Neural cell (in vitro differentiated cells): ENCODE measurements at regions not wholly inside any gene's neighbourhood (a gene's known extent, or its start where the extent isn't known, plus 50 kb on each side); places are given as distances from the start of the nearest gene placed in this dataset.

ENCODE experiments used
- H2AFZ ChIP-seq: fragments of 200-600, 300-800 bp; sonication (generic), shearing (Covaris generic); 2 replicates; pipeline ENCODE4 v1.6.0; 2014; ENCODE audit warnings: low read depth, mild to moderate bottlenecking, antibody characterized with exemption, low read length, moderate library complexity
- H3F3A ChIP-seq: fragments of 200-600 bp; shearing (Covaris generic); 2 replicates; pipeline ENCODE4 v1.6.1; 2016; ENCODE audit warnings: mild to moderate bottlenecking, moderate library complexity, mixed read lengths, antibody characterized with exemption, low read length; ENCODE audit not compliant: insufficient read depth, poor library complexity, severe bottlenecking
- H3K27ac ChIP-seq: fragments of 200-600, 300-800 bp; sonication (generic), shearing (Covaris generic); 2 replicates; pipeline ENCODE4 v1.5.1; 2014; ENCODE audit warnings: mild to moderate bottlenecking, low read length, moderate library complexity
- H3K27me3 ChIP-seq: fragments of 300-800, 200-600 bp; sonication (generic), shearing (Covaris generic); 2 replicates; pipeline ENCODE4 v1.6.0; 2014; ENCODE audit warnings: mild to moderate bottlenecking, low read depth, low read length, moderate library complexity; ENCODE audit not compliant: insufficient read depth
- H3K36me3 ChIP-seq: fragments of 300-800, 200-600 bp; sonication (generic), shearing (Covaris generic); 2 replicates; pipeline ENCODE4 v1.5.1; 2014; ENCODE audit warnings: mild to moderate bottlenecking, antibody characterized with exemption, low read length, moderate library complexity; ENCODE audit not compliant: insufficient read depth
- H3K4me2 ChIP-seq: fragments of 300-800, 200-600 bp; sonication (generic), shearing (Covaris generic); 2 replicates; pipeline ENCODE4 v1.6.0; 2014; ENCODE audit warnings: mild to moderate bottlenecking, low read length
- H3K4me3 ChIP-seq: fragments of 300-800, 200-600 bp; sonication (generic), shearing (Covaris generic); 2 replicates; pipeline ENCODE4 v1.5.1; 2014; ENCODE audit warnings: mild to moderate bottlenecking, low read length, moderate library complexity
- H3K79me2 ChIP-seq: fragments of 200-600 bp; shearing (Covaris generic); replicated peaks from 2 replicates; pipeline ENCODE4 v1.6.0; 2014; ENCODE audit warnings: mild to moderate bottlenecking, low read length, moderate library complexity; ENCODE audit not compliant: insufficient read depth
- H3K9ac ChIP-seq: fragments of 300-800, 200-600 bp; sonication (generic), shearing (Covaris generic); 2 replicates; pipeline ENCODE4 v1.6.1; 2016; ENCODE audit warnings: mild to moderate bottlenecking, low read length, mixed read lengths
- H3K9me2 ChIP-seq: fragments of 200-600 bp; shearing (Covaris generic); 2 replicates; pipeline ENCODE4 v1.6.1; 2016; ENCODE audit warnings: mild to moderate bottlenecking, low read length, mixed read lengths; ENCODE audit not compliant: insufficient read depth
- H3K9me3 ChIP-seq: fragments of 200-600, 300-800 bp; sonication (generic), shearing (Covaris generic); 2 replicates; pipeline ENCODE4 v1.6.1; 2016; ENCODE audit warnings: mild to moderate bottlenecking, mixed run types, low read length, moderate library complexity, mixed read lengths
- H4K20me1 ChIP-seq: fragments of 200-600 bp; shearing (Covaris generic); 2 replicates; pipeline ENCODE4 v1.6.1; 2016; ENCODE audit warnings: mild to moderate bottlenecking, mixed run types; ENCODE audit not compliant: insufficient read depth
- EP300 ChIP-seq: fragments of 450-650 bp; conservative IDR thresholded peaks from 2 replicates; pipeline ENCODE4 v1.6.1; 2014; ENCODE audit warnings: antibody characterized with exemption, mild to moderate bottlenecking, moderate library complexity; ENCODE audit not compliant: poor library complexity, severe bottlenecking
- EZH2 ChIP-seq: fragments of 200-600, 300-800 bp; shearing (Covaris generic), sonication (generic); IDR thresholded peaks from 2 replicates; pipeline ENCODE4 v1.6.1; 2014; ENCODE audit warnings: antibody characterized with exemption, low read length, borderline replicate concordance, mild to moderate bottlenecking; ENCODE audit not compliant: insufficient read depth, poor library complexity, severe bottlenecking
- MXI1 ChIP-seq: fragments of 450-650 bp; conservative IDR thresholded peaks from 2 replicates; pipeline ENCODE4 v1.6.1; 2014; ENCODE audit warnings: antibody characterized with exemption, mild to moderate bottlenecking; ENCODE audit not compliant: poor library complexity, severe bottlenecking
- POLR2AphosphoS5 ChIP-seq: IDR thresholded peaks from 2 replicates; pipeline ENCODE4 v1.6.1; 2012
- SMC3 ChIP-seq: fragments of 450-650 bp; conservative IDR thresholded peaks from 2 replicates; pipeline ENCODE4 v1.6.1; 2014; ENCODE audit warnings: antibody characterized with exemption, mild to moderate bottlenecking, moderate library complexity; ENCODE audit not compliant: poor library complexity
- TAF1 ChIP-seq: IDR thresholded peaks from 2 replicates; pipeline ENCODE4 v1.6.1; 2012; ENCODE audit warnings: low read depth
- TF ChIP-seq, protein P1 (sequence below): IDR thresholded peaks from 2 replicates; pipeline ENCODE4 v1.6.1; 2012; ENCODE audit warnings: borderline replicate concordance
- TF ChIP-seq, protein P2 (sequence below): fragments of 450-650 bp; IDR thresholded peaks from 2 replicates; pipeline ENCODE4 v1.5.1; 2014; ENCODE audit warnings: antibody characterized with exemption, mild to moderate bottlenecking, moderate library complexity; ENCODE audit not compliant: poor library complexity, severe bottlenecking

GRCh38 chr21:35854281-35854680, 206.0 kb downstream of the SETD4 start:
- Histone ChIP-seq H3K4me2 (no peak overlapping the region), H3K27me3 (no peaks in the 10 kb centered on the region), H3K9me2 (no peaks in the 10 kb centered on the region), H3K27ac (no peak overlapping the region), H3K79me2 (no peaks in the 10 kb centered on the region), H3K4me3 (no peak overlapping the region), H3F3A (no peaks in the 10 kb centered on the region), H3K9me3 (no peaks in the 10 kb centered on the region), H3K36me3 (no peaks in the 10 kb centered on the region), H2AFZ (no peak overlapping the region), H4K20me1 (no peaks in the 10 kb centered on the region), H3K9ac (no peak overlapping the region)
- no peak for TF ChIP-seq POLR2AphosphoS5

DNA sequence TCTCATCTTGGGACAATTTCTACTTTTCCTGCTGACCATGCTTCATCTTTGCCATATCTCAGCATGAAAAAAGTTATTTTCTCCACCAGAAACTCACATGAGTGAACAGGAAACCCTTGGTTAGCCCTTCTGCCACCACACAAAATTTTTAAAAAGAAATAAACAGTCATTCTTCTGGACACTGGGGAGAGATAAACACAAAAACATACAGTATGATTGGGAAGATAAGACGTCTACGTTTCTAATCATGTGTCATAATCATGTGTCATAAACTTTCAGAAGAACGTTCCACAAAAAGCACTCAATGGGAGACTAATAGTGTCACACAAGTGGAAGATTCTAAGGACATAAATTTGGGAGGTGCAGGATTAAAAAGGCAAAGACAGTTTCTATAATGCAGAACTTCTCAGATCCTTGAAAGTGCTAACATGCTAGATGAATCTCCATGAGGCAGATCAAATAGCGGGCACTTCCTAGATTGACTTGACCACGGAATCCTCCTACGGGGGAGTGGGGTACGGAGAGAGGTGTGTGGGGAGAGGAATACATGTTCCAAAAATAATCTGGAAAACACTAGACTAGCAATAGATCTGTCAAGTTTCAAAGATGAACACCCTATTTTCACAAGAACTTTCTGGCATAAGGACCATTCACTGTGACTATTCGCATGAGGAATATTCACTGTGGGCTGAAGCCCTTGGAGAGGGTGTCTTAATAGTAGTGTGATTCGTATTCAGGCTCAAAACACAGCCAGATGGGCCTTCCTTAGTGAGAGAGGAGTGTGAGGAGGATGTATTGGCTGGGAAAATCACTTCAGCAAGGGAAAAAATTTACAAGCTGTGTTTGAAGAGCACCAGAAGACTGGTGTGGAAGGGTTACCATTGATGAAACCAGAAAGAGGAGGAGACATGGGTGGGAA, 206.7 kb downstream of the SETD4 start:
- no peak overlapping the region for H3K27ac ChIP-seq
- no peaks in the 10 kb centered on the region for H3K9me3 ChIP-seq
- H3K9me2 ChIP-seq: no peaks in the 10 kb centered on the region
- H2AFZ ChIP-seq: no peak overlapping the region
- no peak overlapping the region for H3K9ac ChIP-seq
- no peaks in the 10 kb centered on the region for H3K27me3 ChIP-seq
- no peaks in the 10 kb centered on the region for H3K36me3 ChIP-seq
- no peak overlapping the region for H3K4me3 ChIP-seq
- H4K20me1 ChIP-seq: no peaks in the 10 kb centered on the region
- H3K79me2 ChIP-seq: no peaks in the 10 kb centered on the region
- H3K4me2 ChIP-seq: no peak overlapping the region
- no peaks in the 10 kb centered on the region for H3F3A ChIP-seq
- TF ChIP-seq MXI1 (no peak), SMC3 (no peak), TAF1 (no peak), EZH2 (no peak), EP300 (no peak)
- TF ChIP-seq, protein P1, sequence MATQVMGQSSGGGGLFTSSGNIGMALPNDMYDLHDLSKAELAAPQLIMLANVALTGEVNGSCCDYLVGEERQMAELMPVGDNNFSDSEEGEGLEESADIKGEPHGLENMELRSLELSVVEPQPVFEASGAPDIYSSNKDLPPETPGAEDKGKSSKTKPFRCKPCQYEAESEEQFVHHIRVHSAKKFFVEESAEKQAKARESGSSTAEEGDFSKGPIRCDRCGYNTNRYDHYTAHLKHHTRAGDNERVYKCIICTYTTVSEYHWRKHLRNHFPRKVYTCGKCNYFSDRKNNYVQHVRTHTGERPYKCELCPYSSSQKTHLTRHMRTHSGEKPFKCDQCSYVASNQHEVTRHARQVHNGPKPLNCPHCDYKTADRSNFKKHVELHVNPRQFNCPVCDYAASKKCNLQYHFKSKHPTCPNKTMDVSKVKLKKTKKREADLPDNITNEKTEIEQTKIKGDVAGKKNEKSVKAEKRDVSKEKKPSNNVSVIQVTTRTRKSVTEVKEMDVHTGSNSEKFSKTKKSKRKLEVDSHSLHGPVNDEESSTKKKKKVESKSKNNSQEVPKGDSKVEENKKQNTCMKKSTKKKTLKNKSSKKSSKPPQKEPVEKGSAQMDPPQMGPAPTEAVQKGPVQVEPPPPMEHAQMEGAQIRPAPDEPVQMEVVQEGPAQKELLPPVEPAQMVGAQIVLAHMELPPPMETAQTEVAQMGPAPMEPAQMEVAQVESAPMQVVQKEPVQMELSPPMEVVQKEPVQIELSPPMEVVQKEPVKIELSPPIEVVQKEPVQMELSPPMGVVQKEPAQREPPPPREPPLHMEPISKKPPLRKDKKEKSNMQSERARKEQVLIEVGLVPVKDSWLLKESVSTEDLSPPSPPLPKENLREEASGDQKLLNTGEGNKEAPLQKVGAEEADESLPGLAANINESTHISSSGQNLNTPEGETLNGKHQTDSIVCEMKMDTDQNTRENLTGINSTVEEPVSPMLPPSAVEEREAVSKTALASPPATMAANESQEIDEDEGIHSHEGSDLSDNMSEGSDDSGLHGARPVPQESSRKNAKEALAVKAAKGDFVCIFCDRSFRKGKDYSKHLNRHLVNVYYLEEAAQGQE: no peak
- TF ChIP-seq, protein P2, sequence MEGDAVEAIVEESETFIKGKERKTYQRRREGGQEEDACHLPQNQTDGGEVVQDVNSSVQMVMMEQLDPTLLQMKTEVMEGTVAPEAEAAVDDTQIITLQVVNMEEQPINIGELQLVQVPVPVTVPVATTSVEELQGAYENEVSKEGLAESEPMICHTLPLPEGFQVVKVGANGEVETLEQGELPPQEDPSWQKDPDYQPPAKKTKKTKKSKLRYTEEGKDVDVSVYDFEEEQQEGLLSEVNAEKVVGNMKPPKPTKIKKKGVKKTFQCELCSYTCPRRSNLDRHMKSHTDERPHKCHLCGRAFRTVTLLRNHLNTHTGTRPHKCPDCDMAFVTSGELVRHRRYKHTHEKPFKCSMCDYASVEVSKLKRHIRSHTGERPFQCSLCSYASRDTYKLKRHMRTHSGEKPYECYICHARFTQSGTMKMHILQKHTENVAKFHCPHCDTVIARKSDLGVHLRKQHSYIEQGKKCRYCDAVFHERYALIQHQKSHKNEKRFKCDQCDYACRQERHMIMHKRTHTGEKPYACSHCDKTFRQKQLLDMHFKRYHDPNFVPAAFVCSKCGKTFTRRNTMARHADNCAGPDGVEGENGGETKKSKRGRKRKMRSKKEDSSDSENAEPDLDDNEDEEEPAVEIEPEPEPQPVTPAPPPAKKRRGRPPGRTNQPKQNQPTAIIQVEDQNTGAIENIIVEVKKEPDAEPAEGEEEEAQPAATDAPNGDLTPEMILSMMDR: no peak
